HG03159 (cell line): ENCODE measurements at regions not wholly inside any gene's neighbourhood (a gene's known extent, or its start where the extent isn't known, plus 50 kb on each side); places are given as distances from the start of the nearest gene placed in this dataset.
"Not testable (repeated sequence)": the region's sequence is repeated elsewhere in the genome, so short reads cannot be mapped to it uniquely, and the experiment has no call there.

Source experiments
- ATAC-seq: cut with Tn5 transposase; IDR thresholded peaks from one replicate; pipeline ENCODE4 v1.9.1; 2021; ENCODE audit warnings: mild to moderate bottlenecking, moderate library complexity; ENCODE audit not compliant: unreplicated experiment

DNA sequence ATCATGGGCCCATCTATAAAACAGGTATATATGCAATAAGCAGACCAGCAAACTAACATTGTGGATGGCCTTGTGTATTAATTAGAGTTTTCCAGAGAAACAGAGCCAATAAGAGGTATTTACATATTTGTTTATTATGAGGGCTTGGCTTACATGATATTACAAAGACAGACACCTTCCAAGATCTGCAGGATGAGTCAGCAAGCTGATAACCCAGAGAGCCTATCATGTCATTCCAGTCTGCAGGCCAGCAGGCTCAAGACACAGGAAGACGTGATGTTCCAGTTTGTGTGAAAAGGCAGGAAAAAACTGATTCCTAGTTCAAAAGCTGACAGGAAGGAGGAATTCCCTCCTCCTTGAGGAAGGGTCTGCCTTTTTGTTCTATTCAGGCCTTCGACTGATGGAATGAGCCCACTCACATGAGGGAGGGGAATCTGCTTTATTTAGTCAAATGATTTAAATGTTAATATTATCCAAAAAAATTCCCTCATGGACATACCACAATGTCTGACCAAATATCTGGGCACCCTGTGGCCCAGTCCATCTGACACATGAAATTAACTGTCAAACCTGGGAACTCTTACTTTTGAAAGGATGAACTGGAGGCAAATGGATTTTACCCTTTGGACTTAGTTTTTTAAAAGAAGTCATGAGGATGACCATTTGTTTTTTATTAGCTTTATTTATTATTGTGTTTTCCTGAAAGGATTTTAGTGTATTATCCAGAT lies 161.2 kb upstream of the CHD1 start:
- no peak for ATAC-seq

DNA sequence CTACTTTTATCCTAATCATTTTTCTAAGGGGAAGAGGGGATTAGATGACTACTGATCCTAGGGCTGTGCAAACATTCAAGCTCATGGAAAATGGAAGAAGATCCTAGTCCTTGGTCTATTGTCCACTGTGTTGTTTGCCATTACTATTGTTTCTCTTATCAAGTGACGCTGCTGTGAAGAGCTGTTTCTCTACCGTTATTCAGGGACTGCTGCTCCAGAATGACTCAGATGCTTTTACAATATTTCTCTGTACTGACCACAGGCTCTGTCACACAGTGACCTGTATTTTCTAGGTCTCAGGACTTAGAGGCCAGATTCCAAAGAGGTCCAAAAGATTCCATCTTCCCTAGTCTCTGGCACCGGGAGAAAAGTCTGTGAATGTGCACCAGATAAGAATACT lies 159.5 kb upstream of the CHD1 start:
- no peak for ATAC-seq

DNA sequence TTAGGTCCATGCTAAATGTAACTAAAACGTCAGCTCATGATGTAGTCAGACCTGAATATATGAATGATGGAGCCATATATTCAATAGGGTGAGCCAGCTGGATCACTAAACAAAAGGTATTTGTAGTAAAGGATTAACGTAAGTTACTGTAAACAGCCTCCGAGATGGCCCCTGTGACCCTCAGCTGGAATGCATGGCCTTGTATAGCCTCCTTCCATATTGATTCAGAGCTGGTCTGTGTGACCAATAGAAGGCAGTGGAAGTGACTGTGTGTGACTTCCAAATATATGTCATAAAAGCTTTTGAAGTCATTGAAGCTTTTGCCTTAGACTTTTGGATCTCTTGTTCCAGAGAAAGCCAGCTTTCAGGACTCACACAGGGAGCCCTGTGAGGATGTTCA lies 154.4 kb upstream of the CHD1 start:
- no peak for ATAC-seq

DNA sequence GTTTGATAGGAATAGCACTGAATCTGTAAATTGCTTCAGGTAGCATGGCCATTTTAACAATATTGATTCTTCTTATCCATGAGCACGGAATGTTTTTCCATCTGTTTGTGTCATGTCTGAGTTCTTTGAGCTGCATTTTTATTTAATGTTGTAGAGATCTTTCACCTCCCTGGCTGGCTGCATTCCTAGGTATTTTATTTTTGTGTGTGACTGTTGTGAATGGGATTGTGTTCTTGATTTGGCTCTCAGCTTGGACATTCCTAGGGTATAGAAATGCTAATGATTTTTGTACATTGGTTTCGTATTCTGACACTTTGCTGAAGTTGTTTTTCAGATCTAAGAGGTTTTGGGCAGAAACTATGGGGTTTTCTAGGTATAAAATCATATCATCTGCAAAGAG lies 152.9 kb upstream of the CHD1 start:
- no peak for ATAC-seq

DNA sequence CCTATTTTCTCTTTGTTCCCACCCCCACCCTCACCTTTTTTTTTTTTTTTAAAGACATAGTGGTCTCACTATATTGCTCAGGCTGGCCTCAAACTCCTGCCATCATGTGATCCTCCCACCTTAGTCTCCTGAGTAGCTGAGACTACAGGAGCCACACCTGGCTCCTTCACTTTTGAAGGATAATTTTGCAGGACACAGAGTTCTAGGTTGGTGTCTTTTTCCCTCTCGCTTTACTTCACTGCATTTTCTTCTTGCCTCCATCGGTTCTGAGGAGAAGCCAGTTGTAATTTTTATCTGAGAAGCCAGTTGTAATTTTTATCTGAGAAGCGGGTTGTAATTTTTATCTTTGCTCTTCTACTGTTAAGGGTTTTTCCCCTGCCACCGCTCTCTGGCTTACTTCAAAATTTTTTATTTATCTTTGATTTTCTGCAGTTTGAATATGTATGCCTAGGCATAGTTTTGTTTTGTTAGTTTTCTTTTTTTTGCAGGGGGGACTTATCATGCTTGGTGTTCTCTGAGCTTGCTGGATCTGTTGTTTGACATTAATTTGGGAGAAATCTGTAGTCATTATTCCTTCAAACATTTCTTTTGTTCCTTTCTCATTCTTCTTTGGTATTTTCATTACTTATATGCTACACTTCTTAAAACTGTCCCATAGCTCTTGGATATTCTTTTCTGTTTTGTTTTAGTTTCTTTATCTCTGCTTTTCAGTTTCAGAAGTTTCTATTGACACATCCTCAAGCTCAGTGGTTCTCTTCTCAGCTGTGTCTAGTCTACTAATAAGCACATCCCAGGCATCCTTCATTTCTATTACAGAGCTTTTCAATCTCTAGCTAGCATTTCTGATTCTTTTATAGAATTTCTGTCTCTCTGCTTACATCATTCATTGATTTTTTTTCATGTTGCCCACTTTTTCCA lies 148.2 kb upstream of the CHD1 start:
- peak; percentile 72 for ATAC-seq

DNA sequence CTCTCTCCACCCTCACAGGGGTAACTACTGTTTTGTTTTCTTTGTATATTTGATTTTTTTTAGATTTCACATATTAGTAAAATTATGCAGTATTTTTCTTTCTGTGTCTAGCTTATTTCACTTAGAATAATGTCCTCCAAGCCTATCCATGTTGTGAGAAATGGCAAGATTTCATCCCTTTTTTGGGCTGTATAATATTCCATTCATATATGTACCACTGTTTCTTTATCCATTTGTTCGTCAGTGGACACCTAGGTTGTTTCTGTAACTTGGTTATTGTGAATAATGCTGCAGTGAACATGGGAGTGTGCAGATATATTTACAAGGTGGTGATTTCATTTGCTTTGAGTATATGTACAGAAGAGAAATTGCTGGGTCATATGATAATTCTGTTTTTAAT lies 144.0 kb upstream of the CHD1 start:
- no peak for ATAC-seq

DNA sequence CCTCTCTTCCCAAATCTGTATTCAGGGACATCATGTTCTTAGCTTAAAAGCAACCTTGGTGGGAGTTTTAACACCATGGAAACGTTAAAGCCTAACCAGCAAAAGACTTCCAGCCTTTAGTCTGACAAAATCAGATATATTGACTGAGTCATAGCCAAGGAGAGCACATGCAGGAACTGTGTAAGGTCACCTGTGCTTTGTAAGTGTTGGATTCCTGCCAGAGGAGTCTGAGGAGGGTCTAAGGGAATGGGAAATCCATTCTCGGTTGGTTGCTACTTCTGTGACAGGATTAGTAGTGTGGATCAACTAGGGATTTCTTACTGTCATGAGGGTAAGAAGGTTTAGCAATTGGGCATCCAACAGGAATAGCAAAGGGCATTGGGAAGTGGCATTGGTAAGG lies 142.0 kb upstream of the CHD1 start:
- no peak for ATAC-seq

DNA sequence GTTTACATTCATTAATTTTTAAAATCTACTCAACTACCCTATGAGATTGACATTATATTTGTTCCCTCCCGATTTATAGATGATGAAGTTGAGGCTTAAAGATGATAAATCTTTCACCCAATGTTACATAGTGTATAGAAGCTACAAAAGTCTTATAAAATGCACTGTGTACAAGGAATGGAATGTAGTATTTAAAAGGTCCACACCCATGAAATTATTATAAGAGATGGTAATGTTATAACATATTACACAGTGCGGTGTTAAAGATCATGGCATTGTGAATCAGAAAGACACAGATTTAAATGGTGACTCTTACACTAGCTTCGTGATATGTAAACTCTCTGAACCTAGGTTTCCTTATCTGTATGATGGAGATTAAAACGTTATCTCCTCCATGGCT lies 141.6 kb upstream of the CHD1 start:
- ATAC-seq, result no peak

DNA sequence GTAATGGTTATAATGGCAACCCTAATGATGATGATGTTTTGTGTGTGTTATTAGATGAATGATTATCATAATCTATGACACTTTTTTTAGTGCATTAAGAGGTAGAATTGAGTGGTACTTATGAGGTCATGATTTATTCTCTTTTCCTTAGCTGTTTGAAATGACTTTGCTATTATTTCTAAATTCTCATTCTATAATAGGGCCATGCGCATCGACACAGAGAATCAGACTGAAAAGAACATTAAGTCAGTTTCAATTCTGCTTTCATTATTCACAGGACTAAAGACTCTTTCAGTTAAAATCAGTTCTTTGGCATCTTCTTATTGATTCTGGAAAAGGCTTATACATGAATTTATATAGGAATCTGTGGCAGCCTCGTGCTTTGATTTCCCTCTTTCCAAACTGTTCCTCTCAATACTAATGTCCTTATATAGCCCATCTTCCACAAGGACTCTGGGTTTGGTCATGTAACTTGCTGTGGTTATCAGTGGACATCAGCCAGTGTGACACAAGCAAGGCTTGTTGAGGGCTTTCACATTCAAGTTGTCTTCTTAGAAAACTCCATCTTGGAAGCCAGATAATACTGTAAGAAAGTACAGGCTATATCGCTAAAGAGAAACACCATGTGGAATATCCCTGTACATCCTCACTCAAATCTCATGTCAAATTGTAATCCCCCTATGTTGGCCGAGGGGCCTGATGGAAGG lies 140.3 kb upstream of the CHD1 start:
- ATAC-seq, result peak; percentile 93

DNA sequence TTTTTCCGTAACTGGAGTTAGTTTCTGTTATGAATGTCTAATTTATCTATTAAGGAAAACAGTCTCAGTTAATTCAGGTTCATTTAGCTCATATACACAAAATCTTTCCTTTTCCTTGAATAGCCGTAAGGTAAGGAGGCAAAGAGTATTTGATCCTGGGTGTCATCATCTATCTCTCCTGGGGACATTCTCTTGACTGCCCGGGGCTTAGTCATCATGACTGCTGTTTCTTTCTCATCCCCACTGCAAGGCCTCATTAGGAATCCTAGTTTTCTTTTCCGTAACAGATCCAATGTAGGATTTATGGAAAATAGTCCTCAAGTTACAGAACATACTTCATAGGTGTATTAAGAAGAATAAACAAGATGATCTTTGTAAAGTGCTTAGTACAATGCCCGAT lies 134.9 kb upstream of the CHD1 start:
- no peak for ATAC-seq

DNA sequence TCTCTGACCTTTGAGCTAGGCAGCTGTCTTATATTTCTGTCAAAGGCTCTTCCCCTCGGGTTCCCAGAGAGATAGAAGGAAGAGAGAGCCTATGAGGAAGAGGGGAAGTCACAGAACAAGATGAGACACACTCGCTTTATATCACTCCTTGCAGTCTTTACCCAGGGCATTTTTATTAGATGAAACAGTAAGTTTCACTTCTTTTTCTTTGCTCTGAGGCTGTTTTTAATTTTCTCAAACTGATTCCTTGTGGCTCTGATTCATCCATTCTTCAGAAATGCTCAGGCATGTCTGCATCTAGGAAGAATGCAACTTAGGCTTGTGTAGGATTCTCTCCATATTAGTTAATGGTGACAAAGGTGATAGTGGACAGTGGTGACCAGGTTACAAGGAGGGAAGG lies 132.9 kb upstream of the CHD1 start:
- ATAC-seq, result no peak

DNA sequence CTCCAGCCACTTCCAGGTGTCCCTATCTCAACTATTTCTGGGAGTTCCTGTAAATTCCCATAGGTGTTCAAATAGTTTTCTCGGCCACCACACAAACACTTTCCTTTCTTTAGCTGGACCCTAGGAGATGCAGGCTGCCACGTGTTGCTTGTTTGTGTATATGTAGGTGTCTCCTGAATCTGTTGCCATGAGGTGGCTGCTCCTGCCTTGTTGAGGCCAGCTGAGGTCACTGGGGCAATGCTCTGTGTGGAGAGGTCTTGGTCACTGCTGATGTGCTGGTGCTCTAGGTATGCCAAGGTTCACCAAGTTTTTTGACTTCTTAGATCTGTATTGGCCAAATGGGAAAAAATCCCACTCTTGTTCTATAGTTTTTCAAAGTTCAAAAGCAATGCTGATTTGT lies 132.5 kb upstream of the CHD1 start:
- no peak for ATAC-seq

DNA sequence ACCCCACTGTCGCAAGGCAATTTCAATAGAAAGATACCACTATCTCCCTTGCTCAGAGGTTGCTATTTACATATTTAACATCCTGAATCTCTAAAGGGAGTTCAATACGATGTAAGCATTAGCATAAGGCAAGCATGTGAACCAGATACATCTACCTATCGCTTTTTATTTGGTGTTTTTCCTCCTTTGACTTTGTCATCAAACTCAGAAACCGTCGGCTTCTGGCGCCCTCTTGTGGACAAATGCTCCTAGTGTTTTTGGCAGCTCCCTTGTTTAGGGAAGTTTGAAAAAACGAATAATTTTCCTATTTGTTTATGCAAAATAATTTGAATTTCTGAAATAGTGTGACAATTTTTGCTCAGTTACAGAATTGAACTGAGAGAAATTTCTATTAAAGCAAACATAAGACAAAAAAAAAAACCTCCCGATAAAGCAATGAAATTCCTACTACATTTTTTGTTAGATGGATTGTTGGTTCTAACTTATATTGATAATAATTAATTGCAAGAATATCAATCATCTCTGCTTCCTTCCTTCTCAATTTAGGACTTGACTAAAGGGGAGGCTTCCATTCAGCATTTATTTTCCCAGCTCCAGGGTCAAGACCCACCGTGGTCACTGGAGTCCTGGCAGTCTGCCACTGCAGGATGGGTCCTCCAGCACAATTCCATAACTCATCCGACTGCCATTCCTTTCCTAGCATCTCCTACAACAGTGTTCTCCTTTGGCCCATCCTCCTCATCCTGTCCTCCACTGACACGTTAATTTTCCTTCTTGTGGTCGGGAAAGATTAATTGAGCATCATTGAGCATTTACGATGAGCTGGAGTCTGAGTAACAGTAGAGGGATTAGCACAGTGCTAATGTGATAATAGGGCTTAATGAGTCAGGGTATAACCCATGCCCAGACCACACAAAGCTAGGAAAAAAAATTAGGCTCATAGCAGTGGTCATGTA lies 131.8 kb upstream of the CHD1 start:
- peak; percentile 58 for ATAC-seq

DNA sequence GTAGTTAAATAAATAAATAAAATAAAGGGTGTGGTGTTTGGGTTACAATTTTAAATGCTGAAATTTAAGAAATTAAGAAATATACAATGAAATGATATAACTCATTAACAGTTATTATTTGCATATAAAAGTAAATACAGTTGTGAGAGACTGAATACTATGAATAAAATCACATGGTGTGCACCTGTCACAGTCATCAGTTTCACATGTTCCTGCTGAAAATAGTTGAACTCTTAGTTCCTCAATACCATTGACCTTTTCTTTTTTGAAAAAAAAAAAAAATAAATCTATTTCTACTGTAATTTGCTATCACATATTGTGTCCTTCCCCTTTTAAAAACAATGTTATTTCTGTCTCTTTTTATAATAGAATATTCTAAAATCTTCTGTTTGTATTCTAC lies 130.9 kb upstream of the CHD1 start:
- ATAC-seq, result peak; percentile 76

DNA sequence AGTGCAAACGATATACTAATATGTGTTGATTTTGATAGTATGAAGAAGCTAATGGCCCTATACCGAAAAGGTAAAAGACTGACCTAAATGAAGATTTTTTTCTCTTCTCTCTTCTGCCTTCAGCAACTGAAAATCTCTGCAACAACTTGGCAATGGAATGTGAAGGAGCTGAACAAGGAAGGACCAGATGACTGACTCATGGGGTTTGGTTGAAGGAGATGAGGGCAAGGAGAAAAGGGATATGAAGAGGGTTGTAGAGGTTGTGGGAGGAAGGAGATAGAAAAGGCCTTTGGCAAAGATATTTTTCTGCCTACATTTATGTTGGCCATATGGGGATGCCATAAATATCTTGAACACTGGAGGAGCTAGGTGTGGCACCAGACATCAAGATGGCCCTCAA lies 129.7 kb upstream of the CHD1 start:
- ATAC-seq, result no peak

DNA sequence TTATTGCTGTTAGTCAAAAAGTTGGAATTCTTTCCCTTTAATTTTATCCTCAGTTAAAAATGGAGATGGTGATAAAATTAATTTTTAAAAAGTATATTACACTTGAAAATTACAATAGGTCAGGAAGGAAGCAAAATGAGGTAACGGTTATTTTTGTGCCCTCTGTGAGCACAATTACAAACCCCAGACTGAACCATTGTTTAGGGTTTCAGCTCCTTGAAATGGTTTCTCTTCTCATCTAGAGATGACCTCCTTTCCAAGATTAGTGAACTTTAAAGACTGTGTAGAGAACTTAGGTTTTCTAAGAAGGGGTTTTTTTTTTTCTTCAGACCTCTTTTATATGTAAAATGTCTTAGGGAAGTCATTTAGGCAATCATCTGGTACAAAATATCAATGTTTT lies 126.2 kb upstream of the CHD1 start:
- ATAC-seq, result peak; percentile 60

DNA sequence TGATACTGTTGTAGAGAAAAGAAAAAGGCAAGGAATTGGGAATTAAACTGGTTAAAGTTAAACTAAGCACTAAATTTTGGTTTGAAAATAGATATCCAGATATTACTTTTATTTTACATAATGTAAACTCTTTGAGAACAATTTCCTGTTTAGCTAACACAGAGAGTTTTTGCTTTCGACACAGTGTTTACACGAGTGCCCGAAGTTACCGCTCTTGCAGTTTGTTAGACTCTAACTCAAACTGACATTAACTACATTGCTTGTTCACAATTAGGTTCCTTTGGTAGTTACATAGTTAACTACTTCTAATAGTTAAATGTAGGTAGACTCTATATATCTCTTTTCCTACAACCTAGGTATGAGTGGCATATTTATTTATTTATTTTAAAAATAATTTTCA lies 117.1 kb upstream of the CHD1 start:
- no peak for ATAC-seq

DNA sequence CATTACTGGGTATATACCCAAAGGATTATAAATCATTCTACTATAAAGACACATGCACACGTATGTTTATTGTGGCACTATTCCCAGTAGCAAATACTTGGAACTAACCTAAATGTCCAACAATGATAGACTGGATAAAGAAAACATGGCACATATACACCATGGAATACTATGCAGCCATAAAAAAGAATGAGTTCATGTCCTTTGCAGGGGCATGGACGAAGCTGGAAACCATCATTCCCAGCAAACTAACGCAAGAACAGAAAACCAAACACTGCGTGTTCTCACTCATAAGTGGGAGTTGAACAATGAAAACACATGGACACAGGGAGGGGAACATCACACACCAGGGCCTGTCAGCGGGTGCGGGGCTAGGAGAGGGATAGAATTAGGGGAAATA lies 114.5 kb upstream of the CHD1 start:
- not testable (repeated sequence) for ATAC-seq

DNA sequence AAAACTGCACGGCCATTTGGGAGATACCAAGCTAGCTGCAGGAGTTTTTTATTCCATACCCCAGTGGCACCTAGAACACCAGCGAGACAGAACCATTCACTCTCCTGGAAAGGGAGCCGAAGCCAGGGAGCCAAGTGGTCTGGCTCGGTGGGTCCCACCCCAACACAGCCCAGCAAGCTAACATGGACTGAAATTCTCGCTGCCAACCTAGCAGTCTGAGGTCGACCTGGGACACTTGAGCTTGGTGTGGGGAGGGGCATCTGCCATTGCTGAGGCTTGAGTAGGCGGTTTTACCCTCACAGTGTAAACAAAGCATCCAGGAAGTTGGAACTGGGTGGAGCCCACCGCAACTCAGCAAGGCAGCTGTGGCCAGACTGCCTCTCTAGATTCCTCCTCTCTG lies 108.9 kb upstream of the CHD1 start:
- ATAC-seq, result no peak

DNA sequence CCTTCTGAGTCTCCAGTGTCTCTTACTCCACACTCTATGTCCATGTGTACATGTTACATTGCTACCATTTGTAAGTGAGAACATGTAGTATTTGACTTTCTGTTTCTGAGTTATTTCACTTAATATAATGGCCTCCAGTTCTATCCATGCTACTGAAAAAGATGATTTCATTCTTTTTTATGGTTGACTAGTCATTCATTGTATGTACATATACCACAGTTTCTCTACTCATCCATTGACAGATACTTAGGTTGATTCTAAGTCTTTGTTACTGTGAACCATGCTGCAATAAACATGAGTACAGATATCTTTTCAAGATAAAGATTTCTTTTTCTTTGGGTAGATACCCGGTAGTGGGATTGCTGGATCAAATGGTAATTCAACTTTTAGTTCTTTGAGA lies 107.1 kb upstream of the CHD1 start:
- ATAC-seq, result no peak

DNA sequence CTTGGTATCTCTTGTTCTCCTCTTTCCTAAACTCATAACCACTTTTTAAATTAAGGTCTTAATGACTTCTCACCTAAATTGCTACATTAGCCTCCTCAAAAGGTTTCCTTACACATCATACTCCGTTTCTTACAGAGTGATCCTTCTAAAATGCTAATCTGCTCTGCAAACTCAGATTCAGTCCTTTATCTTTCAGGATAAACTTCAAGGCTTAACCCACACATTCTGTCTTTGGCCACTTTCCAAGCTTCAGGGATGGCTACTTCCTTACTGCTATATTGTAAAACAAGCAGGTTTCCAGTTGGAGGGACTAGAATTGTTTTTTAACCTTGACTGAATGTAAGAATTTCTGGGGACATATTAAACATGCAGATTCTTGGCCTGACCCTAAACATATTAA lies 105.5 kb upstream of the CHD1 start:
- ATAC-seq, result no peak
